DMS 273 (cell line): ENCODE measurements at regions not wholly inside any gene's neighbourhood (a gene's known extent, or its start where the extent isn't known, plus 50 kb on each side); places are given as distances from the start of the nearest gene placed in this dataset.
A peak's percentile ranks its signal among the peaks of the same experiment; 100 is the strongest.

Source experiments
- DNase-seq: peaks from one replicate; lab custom pipeline; 2025; ENCODE audit not compliant: unreplicated experiment; lab: John Stamatoyannopoulos, UW

GRCh38 chr17:57174591-57174990, 81.7 kb upstream of the MSI2 start:
- DNase-seq: no peak

- DNase-seq: no peak
Observed at GRCh38 chr17:57178839-57179238, 77.5 kb upstream of the MSI2 start.

GRCh38 chr17:57182621-57183020, 73.7 kb upstream of the MSI2 start:
- DNase-seq: no peak

- peak; percentile 88 for DNase-seq
Observed at GRCh38 chr17:57186226-57187019, 69.9 kb upstream of the MSI2 start.

- DNase-seq: no peak
Observed at GRCh38 chr17:57187391-57187790, 68.9 kb upstream of the MSI2 start.

GRCh38 chr17:57195785-57196460, 60.4 kb upstream of the MSI2 start:
- peak; percentile 56 for DNase-seq

- no peak for DNase-seq
Observed at GRCh38 chr17:57197466-57198071, 58.8 kb upstream of the MSI2 start.

- DNase-seq: no peak
Observed at GRCh38 chr17:57201481-57201880, 54.8 kb upstream of the MSI2 start.

- no peak for DNase-seq
Observed at GRCh38 chr17:57203040-57203439, 53.3 kb upstream of the MSI2 start.
